Esophagus squamous epithelium (tissue), 4 donors: ENCODE measurements at regions not wholly inside any gene's neighbourhood (a gene's known extent, or its start where the extent isn't known, plus 50 kb on each side); places are given as distances from the start of the nearest gene placed in this dataset.

Experiments
- CTCF ChIP-seq, 6 experiments: fragments of 450-650 bp in 4 of 6; fragments of 200-600 bp in 2 of 6; sonication (generic) in 2 of 6; IDR thresholded peaks; one replicate each; pipeline ENCODE4 v1.5.1; 2016 to 2019; ENCODE audit warnings: antibody characterized with exemption in 6 of 6, mild to moderate bottlenecking in 4 of 6, moderate library complexity in 4 of 6
- POLR2A ChIP-seq, 4 donors: fragments of 450-650 bp; IDR thresholded peaks; one replicate each; pipeline ENCODE4 v1.6.1; 2017; ENCODE audit warnings: antibody characterized with exemption in 4 of 4, mild to moderate bottlenecking in 4 of 4, moderate library complexity in 3 of 4

GRCh38 chr6:14824060-14824459 is 421.8 kb upstream of the JARID2 start:
- TF ChIP-seq CTCF (IDR thresholded peaks at IDR 0.05) (no peak), POLR2A (IDR thresholded peaks at IDR 0.05) (no peak)
